ENCODE measurements at regions not wholly inside any gene's neighbourhood (a gene's known extent, or its start where the extent isn't known, plus 50 kb on each side); places are given as distances from the start of the nearest gene placed in this dataset.

DNA sequence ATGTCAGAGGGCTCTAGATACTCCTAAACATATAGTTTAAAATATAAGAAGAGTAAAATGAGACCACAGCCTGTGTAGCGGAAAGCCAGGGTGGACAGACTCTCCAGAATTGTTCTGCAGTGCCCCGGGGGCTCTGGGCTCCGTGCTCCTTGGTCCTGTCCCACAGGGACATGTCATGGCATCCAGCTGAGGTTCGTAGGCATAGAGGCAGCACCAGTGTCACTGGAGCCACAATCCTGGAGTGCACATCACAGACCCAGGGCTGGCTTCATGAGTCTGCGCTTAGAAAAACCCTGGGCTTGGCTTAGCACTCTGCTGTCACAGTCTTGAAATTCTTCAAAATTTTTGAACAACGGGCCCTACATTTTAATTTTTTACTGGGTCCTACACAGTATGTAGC is 280.4 kb upstream of the ZNF32 start:
- TF ChIP-seq, protein P1, sequence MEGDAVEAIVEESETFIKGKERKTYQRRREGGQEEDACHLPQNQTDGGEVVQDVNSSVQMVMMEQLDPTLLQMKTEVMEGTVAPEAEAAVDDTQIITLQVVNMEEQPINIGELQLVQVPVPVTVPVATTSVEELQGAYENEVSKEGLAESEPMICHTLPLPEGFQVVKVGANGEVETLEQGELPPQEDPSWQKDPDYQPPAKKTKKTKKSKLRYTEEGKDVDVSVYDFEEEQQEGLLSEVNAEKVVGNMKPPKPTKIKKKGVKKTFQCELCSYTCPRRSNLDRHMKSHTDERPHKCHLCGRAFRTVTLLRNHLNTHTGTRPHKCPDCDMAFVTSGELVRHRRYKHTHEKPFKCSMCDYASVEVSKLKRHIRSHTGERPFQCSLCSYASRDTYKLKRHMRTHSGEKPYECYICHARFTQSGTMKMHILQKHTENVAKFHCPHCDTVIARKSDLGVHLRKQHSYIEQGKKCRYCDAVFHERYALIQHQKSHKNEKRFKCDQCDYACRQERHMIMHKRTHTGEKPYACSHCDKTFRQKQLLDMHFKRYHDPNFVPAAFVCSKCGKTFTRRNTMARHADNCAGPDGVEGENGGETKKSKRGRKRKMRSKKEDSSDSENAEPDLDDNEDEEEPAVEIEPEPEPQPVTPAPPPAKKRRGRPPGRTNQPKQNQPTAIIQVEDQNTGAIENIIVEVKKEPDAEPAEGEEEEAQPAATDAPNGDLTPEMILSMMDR (IDR thresholded peaks at IDR 0.05), result no peak
- TF ChIP-seq POLR2A (IDR thresholded peaks at IDR 0.05), result no peak
